AG04450 (cell line): ENCODE measurements at regions not wholly inside any gene's neighbourhood (a gene's known extent, or its start where the extent isn't known, plus 50 kb on each side); places are given as distances from the start of the nearest gene placed in this dataset.

Experiments used
- CTCF ChIA-PET: fragments of 300-600, 350-600 bp; formaldehyde crosslinking; extraction: SDS; loops from one replicate; lab custom pipeline; 2022; ENCODE audit warnings: antibody characterized with exemption, inconsistent platforms; lab: Charles Lee
- POLR2A ChIA-PET: fragments of 350-600 bp; formaldehyde crosslinking; extraction: SDS; loops from one replicate; lab custom pipeline; 2021; ENCODE audit warnings: antibody characterized with exemption, inconsistent platforms; lab: Yijun Ruan, JAX
- DNase-seq: peaks from one replicate; pipeline ENCODE4 v3.0.0-alpha.2; 2011; ENCODE audit warnings: low read depth, low spot score
- H3K27ac ChIP-seq: one replicate; pipeline ENCODE4 v1.5.1; 2012; ENCODE audit warnings: low read depth, low read length, control low read depth
- H3K27me3 ChIP-seq: one replicate; pipeline ENCODE4 v1.6.0; 2012; ENCODE audit warnings: low read length; ENCODE audit not compliant: control insufficient read depth, insufficient read depth
- H3K4me3 ChIP-seq: 2 replicates; pipeline ENCODE4 v1.5.1; 2011; ENCODE audit warnings: mild to moderate bottlenecking, low read depth, low read length, control low read depth
- H3K9me3 ChIP-seq: 2 replicates; pipeline ENCODE4 v1.5.1; 2012; ENCODE audit warnings: low read length; ENCODE audit not compliant: control insufficient read depth, insufficient read depth
- CTCF ChIP-seq: IDR thresholded peaks from 2 replicates; pipeline ENCODE4 v1.5.1; 2011; ENCODE audit warnings: low read depth, low read length, control low read depth, inconsistent platforms

GRCh38 chr2:145835665-145836064, 1315.7 kb upstream of the ZEB2 start:
- Histone ChIP-seq H3K4me3 (no peak overlapping the region), H3K9me3 (no peaks in the 10 kb centered on the region), H3K27ac (no peak overlapping the region), H3K27me3 (no peaks in the 10 kb centered on the region)
- no peak for DNase-seq
- ChIA-PET POLR2A (no interaction called here), CTCF (no interaction called here)
- TF ChIP-seq CTCF = no peak

- POLR2A ChIA-PET = no interaction called here
- TF ChIP-seq CTCF = no peak
- Histone ChIP-seq H3K4me3 (no peak overlapping the region), H3K9me3 (no peaks in the 10 kb centered on the region), H3K27me3 (no peaks in the 10 kb centered on the region), H3K27ac (no peak overlapping the region)
- CTCF ChIA-PET = no interaction called here
- no peak for DNase-seq
Observed at GRCh38 chr2:145832681-145833080, 1312.8 kb upstream of the ZEB2 start.

- CTCF ChIA-PET = no interaction called here
- TF ChIP-seq CTCF = no peak
- POLR2A ChIA-PET = no interaction called here
- DNase-seq = no peak
- H3K27ac ChIP-seq = no peak overlapping the region
- H3K9me3 ChIP-seq = no peaks in the 10 kb centered on the region
- no peaks in the 10 kb centered on the region for H3K27me3 ChIP-seq
- H3K4me3 ChIP-seq = no peak overlapping the region
Observed at GRCh38 chr2:145829931-145830330, 1310.0 kb upstream of the ZEB2 start.

- Histone ChIP-seq H3K27me3 (no peaks in the 10 kb centered on the region), H3K27ac (no peak overlapping the region), H3K4me3 (no peak overlapping the region), H3K9me3 (no peaks in the 10 kb centered on the region)
- POLR2A ChIA-PET = no interaction called here
- TF ChIP-seq CTCF = no peak
- DNase-seq = no peak
- CTCF ChIA-PET = no interaction called here
Observed at GRCh38 chr2:145827235-145827634, 1307.3 kb upstream of the ZEB2 start.

GRCh38 chr2:145824384-145824783, 1304.5 kb upstream of the ZEB2 start:
- CTCF ChIA-PET = no interaction called here
- no peak overlapping the region for H3K4me3 ChIP-seq
- no peak for DNase-seq
- no peak overlapping the region for H3K27ac ChIP-seq
- no peaks in the 10 kb centered on the region for H3K9me3 ChIP-seq
- POLR2A ChIA-PET = no interaction called here
- H3K27me3 ChIP-seq = no peaks in the 10 kb centered on the region
- TF ChIP-seq CTCF = no peak
